ENCODE measurements at regions not wholly inside any gene's neighbourhood (a gene's known extent, or its start where the extent isn't known, plus 50 kb on each side); places are given as distances from the start of the nearest gene placed in this dataset.

DNA sequence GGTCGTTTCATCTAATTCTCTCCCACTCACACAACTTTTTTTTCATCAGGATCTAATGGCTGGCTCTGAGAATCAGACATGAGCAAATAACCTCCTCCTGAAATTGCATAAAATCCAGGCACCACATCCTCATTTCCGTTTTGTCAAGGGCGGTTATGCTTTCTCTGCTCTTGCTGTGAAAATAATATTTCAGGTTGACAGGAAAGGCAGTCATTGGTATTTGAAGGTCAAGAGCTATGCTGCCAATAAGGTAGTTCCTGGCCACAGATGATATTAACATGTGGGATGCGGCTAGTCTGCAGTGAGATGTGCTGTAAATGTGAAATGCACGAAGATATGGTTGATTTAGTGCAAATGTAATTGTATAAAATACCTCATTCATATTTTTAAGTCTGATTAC, 870.2 kb upstream of the TMEM132C start:
- TF ChIP-seq POLR2AphosphoS5 (IDR thresholded peaks at IDR 0.05; ENCODE audit: low read depth) (no peak), EZH2 (IDR thresholded peaks at IDR 0.05; ENCODE audit: low read depth, unreplicated experiment) (no peak), NANOG (IDR thresholded peaks at IDR 0.05; ENCODE audit: borderline replicate concordance) (no peak)
- TF ChIP-seq, protein P1, sequence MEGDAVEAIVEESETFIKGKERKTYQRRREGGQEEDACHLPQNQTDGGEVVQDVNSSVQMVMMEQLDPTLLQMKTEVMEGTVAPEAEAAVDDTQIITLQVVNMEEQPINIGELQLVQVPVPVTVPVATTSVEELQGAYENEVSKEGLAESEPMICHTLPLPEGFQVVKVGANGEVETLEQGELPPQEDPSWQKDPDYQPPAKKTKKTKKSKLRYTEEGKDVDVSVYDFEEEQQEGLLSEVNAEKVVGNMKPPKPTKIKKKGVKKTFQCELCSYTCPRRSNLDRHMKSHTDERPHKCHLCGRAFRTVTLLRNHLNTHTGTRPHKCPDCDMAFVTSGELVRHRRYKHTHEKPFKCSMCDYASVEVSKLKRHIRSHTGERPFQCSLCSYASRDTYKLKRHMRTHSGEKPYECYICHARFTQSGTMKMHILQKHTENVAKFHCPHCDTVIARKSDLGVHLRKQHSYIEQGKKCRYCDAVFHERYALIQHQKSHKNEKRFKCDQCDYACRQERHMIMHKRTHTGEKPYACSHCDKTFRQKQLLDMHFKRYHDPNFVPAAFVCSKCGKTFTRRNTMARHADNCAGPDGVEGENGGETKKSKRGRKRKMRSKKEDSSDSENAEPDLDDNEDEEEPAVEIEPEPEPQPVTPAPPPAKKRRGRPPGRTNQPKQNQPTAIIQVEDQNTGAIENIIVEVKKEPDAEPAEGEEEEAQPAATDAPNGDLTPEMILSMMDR (conservative IDR thresholded peaks at IDR 0.05; ENCODE audit: low read depth in 2 of 2): no peak
